ENCODE measurements at regions not wholly inside any gene's neighbourhood (a gene's known extent, or its start where the extent isn't known, plus 50 kb on each side); places are given as distances from the start of the nearest gene placed in this dataset.
"Not testable (repeated sequence)": the region's sequence is repeated elsewhere in the genome, so short reads cannot be mapped to it uniquely, and the experiment has no call there.

- Histone ChIP-seq H3K27ac (no peak overlapping the region), H3K4me1 (no peaks in the 10 kb centered on the region), H3K36me3 (no peaks in the 10 kb centered on the region), H3K4me3 (no peak overlapping the region), H3K9me3 (peaks cover 0 to 34% (median 27%) of the 10 kb centered on the region in 8 donors), H3K27me3 (replicated peaks in 1 of 7) (no peaks in the 10 kb centered on the region)
- TF ChIP-seq POLR2AphosphoS5 (IDR thresholded peaks at IDR 0.05): no peak
- TF ChIP-seq POLR2A (IDR thresholded peaks at IDR 0.05): no peak
- TF ChIP-seq CTCF (IDR thresholded peaks at IDR 0.05 in 8 of 11, conservative IDR thresholded peaks at IDR 0.05 in 3 of 11): no peak
- DNase-seq: no peak
- intact Hi-C loops (cut with DNase I; ENCODE audit: low total_unique reads): no loop called here
Measured at GRCh38 chr19:28539759-28540158, 673.2 kb downstream of the UQCRFS1 start.

GRCh38 chr19:28538579-28538978, 674.4 kb downstream of the UQCRFS1 start:
- H3K36me3 ChIP-seq; H3K4me3 ChIP-seq; intact Hi-C loops (cut with DNase I; ENCODE audit: low total_unique reads); DNase-seq; H3K27ac ChIP-seq; H3K4me1 ChIP-seq; H3K27me3 ChIP-seq (replicated peaks in 1 of 7): not testable (repeated sequence)
- 88 to 94% (median 89%) methylated on average over 1 of the region's 2 CpGs; no CpG with 5 or more reads in 1 of the 5 donors for WGBS, 5 donors
- H3K9me3 ChIP-seq: peaks cover 0 to 34% (median 27%) of the 10 kb centered on the region in 8 donors

GRCh38 chr19:28537896-28538295, 675.1 kb downstream of the UQCRFS1 start:
- WGBS, 5 donors: 92 to 100% (median 95%) methylated on average over 2 of the region's 2 CpGs
- Histone ChIP-seq H3K27ac (no peak overlapping the region), H3K27me3 (replicated peaks in 1 of 7) (no peaks in the 10 kb centered on the region), H3K9me3 (peaks cover 0 to 34% (median 27%) of the 10 kb centered on the region in 8 donors), H3K36me3 (no peaks in the 10 kb centered on the region), H3K4me3 (no peak overlapping the region), H3K4me1 (no peaks in the 10 kb centered on the region)
- no peak for DNase-seq
- no peak for TF ChIP-seq CTCF (IDR thresholded peaks at IDR 0.05 in 8 of 11, conservative IDR thresholded peaks at IDR 0.05 in 3 of 11)
- no peak for TF ChIP-seq POLR2AphosphoS5 (IDR thresholded peaks at IDR 0.05)
- no peak for TF ChIP-seq POLR2A (IDR thresholded peaks at IDR 0.05)
- intact Hi-C loops (cut with DNase I; ENCODE audit: low total_unique reads): no loop called here

- no peaks in the 10 kb centered on the region for H3K27me3 ChIP-seq (replicated peaks in 1 of 7)
- H3K36me3 ChIP-seq: no peaks in the 10 kb centered on the region
- no peaks in the 10 kb centered on the region for H3K4me1 ChIP-seq
- no peak for TF ChIP-seq POLR2A (IDR thresholded peaks at IDR 0.05)
- TF ChIP-seq CTCF (IDR thresholded peaks at IDR 0.05 in 8 of 11, conservative IDR thresholded peaks at IDR 0.05 in 3 of 11): no peak
- TF ChIP-seq POLR2AphosphoS5 (IDR thresholded peaks at IDR 0.05): no peak
- H3K27ac ChIP-seq: no peak overlapping the region
- WGBS, 5 donors: 81 to 92% (median 86%) methylated on average over 2 of the region's 2 CpGs
- no peak overlapping the region for H3K4me3 ChIP-seq
- H3K9me3 ChIP-seq: peaks cover 0 to 34% (median 27%) of the 10 kb centered on the region in 8 donors
- no peak for DNase-seq
- intact Hi-C loops (cut with DNase I; ENCODE audit: low total_unique reads): no loop called here
Measured at GRCh38 chr19:28537079-28537478, 675.9 kb downstream of the UQCRFS1 start.

- Histone ChIP-seq H3K36me3 (no peaks in the 10 kb centered on the region), H3K4me1 (no peaks in the 10 kb centered on the region), H3K27ac (no peak overlapping the region), H3K9me3 (peaks cover 0 to 33% (median 28%) of the 10 kb centered on the region in 8 donors), H3K27me3 (replicated peaks in 1 of 7) (no peaks in the 10 kb centered on the region), H3K4me3 (no peak overlapping the region)
- DNase-seq: no peak
- WGBS, 5 donors: 17 to 56% (median 44%) methylated on average over 1 of the region's 1 CpG
- TF ChIP-seq POLR2AphosphoS5 (IDR thresholded peaks at IDR 0.05) (no peak), POLR2A (IDR thresholded peaks at IDR 0.05) (no peak), CTCF (IDR thresholded peaks at IDR 0.05 in 8 of 11, conservative IDR thresholded peaks at IDR 0.05 in 3 of 11) (no peak)
- intact Hi-C loops (cut with DNase I; ENCODE audit: low total_unique reads): no loop called here
Measured at GRCh38 chr19:28535352-28535775, 677.6 kb downstream of the UQCRFS1 start.

Data from spleen (tissue), 11 donors.